CD4-positive, alpha-beta T cell (primary cell): ENCODE measurements at regions not wholly inside any gene's neighbourhood (a gene's known extent, or its start where the extent isn't known, plus 50 kb on each side); places are given as distances from the start of the nearest gene placed in this dataset.

Source experiments
- ATAC-seq: fragments of 200-7000 bp; cut with Tn5 transposase; one replicate; pipeline ENCODE4 v1.10.0; 2022; ENCODE audit warnings: mild to moderate bottlenecking; ENCODE audit not compliant: poor library complexity
- CTCF ChIA-PET: fragments of 350-600 bp; sonication (Branson Sonifier 250); formaldehyde crosslinking; loops from one replicate; lab custom pipeline; 2021; ENCODE audit warnings: antibody characterized with exemption, inconsistent platforms; lab: Charles Lee
- POLR2A ChIA-PET: fragments of 350-600 bp; sonication (Branson Sonifier 250); formaldehyde crosslinking; loops from one replicate; lab custom pipeline; 2021; ENCODE audit warnings: antibody characterized with exemption, inconsistent platforms; lab: Charles Lee
- DNase-seq, 14 experiments: peaks; one replicate each; pipeline ENCODE4 v3.0.0-alpha.2; 2013 to 2020; ENCODE audit warnings: mixed read lengths in 2 of 14
- H3K27ac ChIP-seq, 2 donors: one replicate each; pipeline versions ENCODE4 v1.5.1 to v1.7.0; 2013; ENCODE audit warnings: low read length in 2 of 2, low read depth in 1 of 2, mild to moderate bottlenecking in 1 of 2
- H3K27me3 ChIP-seq, 2 experiments: 1 replicate in 1 of 2; 2 replicates in 1 of 2; pipeline versions ENCODE4 v1.6.1 to v1.7.0; 2013; ENCODE audit warnings: low read length in 2 of 2, control low read depth in 1 of 2, mild to moderate bottlenecking in 1 of 2, moderate library complexity in 1 of 2; ENCODE audit not compliant: insufficient read depth in 2 of 2, control insufficient read depth in 1 of 2
- H3K36me3 ChIP-seq: one replicate; pipeline ENCODE4 v1.6.1; 2013; ENCODE audit warnings: low read length, control low read depth; ENCODE audit not compliant: insufficient read depth
- H3K4me1 ChIP-seq: one replicate; pipeline ENCODE4 v1.6.1; 2013; ENCODE audit warnings: low read length, control low read depth; ENCODE audit not compliant: insufficient read depth
- H3K4me3 ChIP-seq: one replicate; pipeline ENCODE4 v1.5.1; 2013; ENCODE audit warnings: mild to moderate bottlenecking, low read length, moderate library complexity
- H3K9me3 ChIP-seq, 2 experiments: 1 replicate in 1 of 2; 2 replicates in 1 of 2; pipeline versions ENCODE4 v1.6.1 to v1.7.0; 2013; ENCODE audit warnings: low read length in 2 of 2, mild to moderate bottlenecking in 2 of 2, control low read depth in 1 of 2, moderate library complexity in 1 of 2; ENCODE audit not compliant: control insufficient read depth in 1 of 2, insufficient read depth in 1 of 2
- H3K27ac Mint-ChIP-seq: one replicate; pipeline ENCODE4 v1.8.0; 2020; ENCODE audit warnings: mixed read lengths
- H3K27me3 Mint-ChIP-seq: one replicate; pipeline ENCODE4 v1.8.0; 2021; ENCODE audit warnings: mixed read lengths
- H3K36me3 Mint-ChIP-seq: one replicate; pipeline ENCODE4 v1.8.0; 2021; ENCODE audit warnings: low read depth, mixed read lengths
- H3K4me1 Mint-ChIP-seq: one replicate; pipeline ENCODE4 v1.8.0; 2021; ENCODE audit warnings: low read depth, mixed read lengths
- H3K4me3 Mint-ChIP-seq: one replicate; pipeline ENCODE4 v1.8.0; 2020; ENCODE audit warnings: mild to moderate bottlenecking, mixed read lengths
- H3K9me3 Mint-ChIP-seq: one replicate; pipeline ENCODE4 v1.8.0; 2020; ENCODE audit warnings: mixed read lengths
- intact Hi-C, 2 experiments: fragments of 100-400 bp; cut with DNase I in 1 of 2; cut with micrococcal nuclease in 1 of 2; formaldehyde crosslinking; loops; one replicate each; pipeline versions ENCODE4 v1.15.1 to v1.9.0; 2023 to 2025; cut with DNase I, micrococcal nuclease
- TF ChIP-seq, protein P1 (sequence below): fragments of 200-600 bp; IDR thresholded peaks from one replicate; pipeline ENCODE4 v1.8.0; 2022; ENCODE audit warnings: antibody characterized with exemption, mild to moderate bottlenecking

DNA sequence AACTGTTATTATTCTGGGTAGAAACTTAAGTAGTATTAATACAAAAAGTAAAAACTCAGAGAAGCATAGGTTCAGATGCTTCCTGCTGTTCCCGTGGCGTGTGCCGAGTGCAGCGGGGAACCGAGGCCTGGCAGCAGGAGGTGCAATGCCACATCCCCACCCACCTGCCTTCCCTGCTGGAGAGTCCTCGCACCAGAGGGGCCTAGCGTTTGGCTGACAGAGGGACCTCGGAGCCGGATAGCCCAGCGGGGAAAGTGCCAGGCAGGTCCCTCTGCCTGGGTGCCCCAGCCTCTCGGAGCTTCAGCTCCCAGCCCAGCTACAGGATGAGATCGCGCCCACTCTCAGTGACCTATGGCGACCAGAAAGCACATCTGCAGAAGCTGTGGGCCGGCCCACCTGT, 169.6 kb upstream of the GSE1 start:
- peaks cover 0 to 6% of the 10 kb centered on the region in 2 experiments for H3K9me3 ChIP-seq
- POLR2A ChIA-PET, result no interaction called here
- H3K27me3 ChIP-seq, result no peaks in the 10 kb centered on the region
- no peak overlapping the region for H3K4me3 ChIP-seq
- H3K36me3 ChIP-seq, result no peaks in the 10 kb centered on the region
- Mint-ChIP-seq H3K27ac (no peak overlapping the region), H3K9me3 (no peaks in the 10 kb centered on the region), H3K36me3 (no peaks in the 10 kb centered on the region), H3K4me3 (no peak overlapping the region), H3K4me1 (peaks cover 25% of the 10 kb centered on the region), H3K27me3 (no peaks in the 10 kb centered on the region)
- no peak overlapping the region for H3K27ac ChIP-seq
- CTCF ChIA-PET, result interaction anchor here (0.7 kb wide), 1 partner anchor 38 kb away, joined by 4 read pairs; no protein-coding TSS in a partner anchor
- no peak for ATAC-seq
- DNase-seq, result no peak
- intact Hi-C loops, result no loop called here
- H3K4me1 ChIP-seq, result peaks cover 16% of the 10 kb centered on the region
- TF ChIP-seq, protein P1, sequence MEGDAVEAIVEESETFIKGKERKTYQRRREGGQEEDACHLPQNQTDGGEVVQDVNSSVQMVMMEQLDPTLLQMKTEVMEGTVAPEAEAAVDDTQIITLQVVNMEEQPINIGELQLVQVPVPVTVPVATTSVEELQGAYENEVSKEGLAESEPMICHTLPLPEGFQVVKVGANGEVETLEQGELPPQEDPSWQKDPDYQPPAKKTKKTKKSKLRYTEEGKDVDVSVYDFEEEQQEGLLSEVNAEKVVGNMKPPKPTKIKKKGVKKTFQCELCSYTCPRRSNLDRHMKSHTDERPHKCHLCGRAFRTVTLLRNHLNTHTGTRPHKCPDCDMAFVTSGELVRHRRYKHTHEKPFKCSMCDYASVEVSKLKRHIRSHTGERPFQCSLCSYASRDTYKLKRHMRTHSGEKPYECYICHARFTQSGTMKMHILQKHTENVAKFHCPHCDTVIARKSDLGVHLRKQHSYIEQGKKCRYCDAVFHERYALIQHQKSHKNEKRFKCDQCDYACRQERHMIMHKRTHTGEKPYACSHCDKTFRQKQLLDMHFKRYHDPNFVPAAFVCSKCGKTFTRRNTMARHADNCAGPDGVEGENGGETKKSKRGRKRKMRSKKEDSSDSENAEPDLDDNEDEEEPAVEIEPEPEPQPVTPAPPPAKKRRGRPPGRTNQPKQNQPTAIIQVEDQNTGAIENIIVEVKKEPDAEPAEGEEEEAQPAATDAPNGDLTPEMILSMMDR, result no peak

- H3K27ac Mint-ChIP-seq, result no peak overlapping the region
- no peaks in the 10 kb centered on the region for H3K27me3 Mint-ChIP-seq
- DNase-seq (peak in 2 of 14 experiments; percentile 17 to 30), ATAC-seq (peak; percentile 37)
- Histone ChIP-seq H3K9me3 (peaks cover 0 to 6% of the 10 kb centered on the region in 2 experiments), H3K4me3 (no peak overlapping the region), H3K36me3 (no peaks in the 10 kb centered on the region), H3K27me3 (no peaks in the 10 kb centered on the region), H3K4me1 (peaks cover 31% of the 10 kb centered on the region), H3K27ac (no peak overlapping the region)
- intact Hi-C loops, result no loop called here
- no peaks in the 10 kb centered on the region for H3K36me3 Mint-ChIP-seq
- no peak overlapping the region for H3K4me3 Mint-ChIP-seq
- no peaks in the 10 kb centered on the region for H3K9me3 Mint-ChIP-seq
- POLR2A ChIA-PET, result no interaction called here
- H3K4me1 Mint-ChIP-seq, result peaks cover 37% of the 10 kb centered on the region
- CTCF ChIA-PET, result no interaction called here
- TF ChIP-seq, protein P1, result no peak
These were observed 167.9 kb upstream of the GSE1 start for GRCh38 chr16:85445064-85445778.

GRCh38 chr16:85445779-85446222, 167.3 kb upstream of the GSE1 start:
- Histone ChIP-seq H3K4me1 (peaks cover 34% of the 10 kb centered on the region), H3K27me3 (no peaks in the 10 kb centered on the region), H3K4me3 (no peak overlapping the region), H3K9me3 (peaks cover 0 to 6% of the 10 kb centered on the region in 2 experiments), H3K27ac (no peak overlapping the region), H3K36me3 (no peaks in the 10 kb centered on the region)
- TF ChIP-seq, protein P1, result no peak
- Mint-ChIP-seq H3K4me1 (peaks cover 37% of the 10 kb centered on the region), H3K4me3 (no peak overlapping the region), H3K9me3 (no peaks in the 10 kb centered on the region), H3K27me3 (no peaks in the 10 kb centered on the region), H3K27ac (no peak overlapping the region), H3K36me3 (no peaks in the 10 kb centered on the region)
- DNase-seq (no peak), ATAC-seq (no peak)
- CTCF ChIA-PET, result no interaction called here
- intact Hi-C loops, result no loop called here
- POLR2A ChIA-PET, result no interaction called here
